Dedifferentiated amniotic fluid mesenchymal stem cell (primary cell): ENCODE measurements at regions not wholly inside any gene's neighbourhood (a gene's known extent, or its start where the extent isn't known, plus 50 kb on each side); places are given as distances from the start of the nearest gene placed in this dataset.
"Not testable (repeated sequence)": the region's sequence is repeated elsewhere in the genome, so short reads cannot be mapped to it uniquely, and the experiment has no call there.

Experiments used
- DNase-seq: peaks from one replicate; pipeline ENCODE4 v3.0.0-alpha.2; 2016; ENCODE audit errors: extremely low spot score

DNA sequence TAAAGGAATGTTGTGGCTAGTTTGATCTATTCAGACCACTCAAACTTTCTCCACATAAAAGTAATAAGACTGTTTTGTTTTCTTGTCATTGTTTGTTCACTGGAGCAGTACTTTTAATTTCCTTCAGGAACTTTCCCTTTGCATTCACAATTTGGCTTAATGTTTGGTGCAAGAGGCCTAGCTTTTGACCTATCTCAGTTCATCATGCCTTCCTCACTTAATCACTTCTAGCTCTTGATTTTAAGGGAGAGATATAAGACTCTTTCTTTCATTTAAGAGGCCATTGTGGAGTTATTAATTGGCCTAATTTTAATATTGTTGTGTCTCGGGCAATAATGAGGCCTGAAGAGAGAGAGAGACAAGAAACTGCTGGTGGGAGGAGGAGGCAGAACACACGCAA is 371.7 kb upstream of the DEPDC1 start:
- no peak for DNase-seq

DNA sequence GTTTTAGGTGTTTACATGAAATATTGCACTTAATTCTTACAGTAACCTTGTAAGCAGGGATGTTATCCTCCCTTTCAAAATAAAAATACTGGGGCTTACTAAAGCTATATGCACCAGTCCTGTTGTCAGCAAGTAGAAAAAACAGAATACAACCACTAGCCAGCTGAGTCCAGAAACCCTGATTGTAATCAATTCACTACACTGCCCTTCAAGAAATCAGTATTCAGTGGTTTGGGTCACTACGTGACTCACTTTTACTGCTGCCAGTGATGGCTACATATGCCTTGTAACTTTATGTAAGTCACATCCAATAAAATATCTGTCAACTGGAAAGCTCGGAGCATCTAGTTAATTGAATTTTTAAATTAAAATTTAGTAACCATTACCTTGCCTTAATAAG is 376.3 kb upstream of the DEPDC1 start:
- peak; percentile 7 for DNase-seq

- DNase-seq = not testable (repeated sequence)
Measured at GRCh38 chr1:68881330-68882194, 384.7 kb upstream of the DEPDC1 start.

DNA sequence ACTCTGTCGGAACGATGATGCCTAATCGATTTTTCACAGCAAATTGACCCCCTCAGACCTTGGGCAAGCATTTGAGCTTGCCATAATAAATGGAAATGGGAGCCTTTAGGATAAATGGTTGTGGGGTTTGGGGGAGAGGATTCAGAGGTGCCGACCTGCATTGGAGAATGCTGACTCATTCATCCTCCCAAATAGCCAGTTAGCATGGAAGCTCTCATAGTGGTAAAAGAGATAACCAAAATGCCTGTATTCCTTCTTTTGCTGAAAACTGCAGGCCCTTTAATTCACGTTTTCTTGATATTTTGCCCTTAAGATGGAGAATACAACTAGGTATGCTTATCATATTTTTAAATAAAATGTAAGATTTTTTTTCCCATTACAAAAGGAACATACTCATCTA is 392.6 kb upstream of the DEPDC1 start:
- DNase-seq = no peak

DNA sequence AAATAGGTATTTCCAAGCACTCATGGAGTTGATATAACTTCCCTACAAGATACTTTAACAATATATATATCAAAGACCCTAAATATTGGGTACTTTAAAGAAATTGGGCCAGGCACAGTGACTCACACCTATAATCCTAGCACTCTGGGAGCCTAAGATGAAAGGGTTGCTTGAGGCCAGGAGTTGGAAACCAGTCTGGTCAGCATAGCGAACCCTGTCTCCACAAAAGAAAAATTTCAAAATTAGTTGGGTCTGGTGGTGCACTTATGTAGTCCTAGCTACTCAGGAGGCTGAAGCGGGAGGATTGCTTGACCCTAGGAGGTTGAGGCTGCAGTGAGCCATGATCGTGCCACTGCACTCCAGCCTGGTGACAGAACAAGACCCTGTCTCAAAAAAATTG is 393.9 kb upstream of the DEPDC1 start:
- DNase-seq = no peak

DNA sequence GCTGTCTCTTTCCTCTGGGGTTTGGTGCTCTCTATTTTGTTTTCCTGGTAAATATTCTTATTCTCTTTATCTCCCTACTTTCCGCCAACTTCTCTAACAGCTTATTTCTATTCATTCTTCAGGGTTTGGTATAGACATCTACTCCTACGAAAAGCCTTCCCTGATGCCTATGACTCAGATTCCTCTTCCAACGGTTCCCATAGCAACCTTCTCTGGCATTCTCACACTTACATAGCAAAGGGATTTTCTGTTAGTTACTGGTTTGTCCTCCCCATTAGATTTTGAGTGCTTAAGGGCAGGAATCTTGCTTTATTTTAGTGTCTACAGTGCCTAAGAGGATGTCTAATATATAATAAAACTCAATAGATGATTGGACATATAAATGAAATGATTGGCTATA is 407.6 kb upstream of the DEPDC1 start:
- DNase-seq = no peak

DNA sequence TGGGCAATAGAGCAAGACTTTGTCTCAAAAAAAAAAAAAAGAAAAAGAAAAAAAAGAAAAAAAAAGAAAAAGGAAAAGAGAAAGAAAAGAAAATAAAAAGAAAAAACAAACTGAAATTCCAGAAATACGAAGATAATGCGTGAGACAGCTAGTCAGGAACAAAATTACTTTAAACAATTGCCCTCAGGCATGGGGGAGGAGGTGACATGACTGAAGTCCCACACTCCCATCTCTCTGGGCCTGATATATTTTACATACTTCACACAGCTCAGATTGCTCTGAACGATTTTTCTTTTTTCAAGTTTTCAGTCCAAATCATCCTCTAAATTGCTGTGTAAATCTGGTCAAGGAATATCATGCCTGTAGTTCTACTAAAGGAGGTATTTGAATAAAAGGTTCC is 409.5 kb upstream of the DEPDC1 start:
- DNase-seq = no peak

DNA sequence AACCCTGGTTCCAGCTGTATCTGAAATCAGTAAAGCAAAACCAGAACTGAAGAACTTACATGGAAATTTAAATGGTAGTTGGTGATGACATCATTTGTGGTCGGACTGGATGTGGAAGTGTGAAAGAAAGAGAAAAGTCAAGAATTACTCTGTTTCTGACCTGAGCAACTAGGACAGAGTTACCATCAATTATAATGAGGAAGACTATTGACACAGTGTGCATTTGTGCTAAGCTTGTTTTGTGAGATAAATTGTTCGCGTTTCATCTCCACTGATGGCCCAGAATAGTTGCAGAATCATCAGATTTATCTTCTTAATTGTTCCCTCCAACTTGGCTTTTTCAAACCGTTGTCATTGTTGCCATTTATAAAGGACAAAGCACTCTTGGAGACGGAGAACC is 410.6 kb upstream of the DEPDC1 start:
- DNase-seq = no peak

GRCh38 chr1:68908316-68908715 is 411.4 kb upstream of the DEPDC1 start:
- DNase-seq = no peak

- peak; percentile 71 for DNase-seq
Measured at GRCh38 chr1:68916221-68916902, 419.5 kb upstream of the DEPDC1 start.

GRCh38 chr1:68917456-68917855 is 420.6 kb upstream of the DEPDC1 start:
- no peak for DNase-seq

- no peak for DNase-seq
Measured at GRCh38 chr1:68918563-68918962, 421.7 kb upstream of the DEPDC1 start.

DNA sequence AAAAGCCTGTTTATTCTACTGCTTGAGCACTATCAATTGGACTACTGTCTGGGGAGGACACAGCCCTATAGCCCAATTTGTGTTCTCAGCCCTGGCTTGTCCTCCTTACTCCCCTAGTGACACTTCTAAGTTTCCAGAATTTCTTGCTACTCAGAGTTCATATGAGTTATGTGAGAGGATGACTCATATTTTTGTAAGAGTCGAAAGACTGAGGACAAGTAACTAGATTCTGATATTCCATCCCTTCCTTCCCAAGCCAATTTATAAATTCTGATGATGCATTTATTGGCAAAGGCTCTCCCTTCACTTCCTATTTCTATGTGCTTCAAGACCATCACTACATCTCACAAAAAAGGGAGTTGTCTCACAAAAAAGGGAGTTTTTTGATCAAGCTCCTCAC is 422.2 kb upstream of the DEPDC1 start:
- DNase-seq = no peak

GRCh38 chr1:68923475-68924088 is 426.7 kb upstream of the DEPDC1 start:
- DNase-seq = not testable (repeated sequence)

- no peak for DNase-seq
Measured at GRCh38 chr1:68930101-68930500, 433.2 kb upstream of the DEPDC1 start.

- DNase-seq = no peak
Measured at GRCh38 chr1:68936530-68936929, 439.6 kb upstream of the DEPDC1 start.

GRCh38 chr1:68938051-68938666 is 441.3 kb upstream of the DEPDC1 start:
- no peak for DNase-seq

DNA sequence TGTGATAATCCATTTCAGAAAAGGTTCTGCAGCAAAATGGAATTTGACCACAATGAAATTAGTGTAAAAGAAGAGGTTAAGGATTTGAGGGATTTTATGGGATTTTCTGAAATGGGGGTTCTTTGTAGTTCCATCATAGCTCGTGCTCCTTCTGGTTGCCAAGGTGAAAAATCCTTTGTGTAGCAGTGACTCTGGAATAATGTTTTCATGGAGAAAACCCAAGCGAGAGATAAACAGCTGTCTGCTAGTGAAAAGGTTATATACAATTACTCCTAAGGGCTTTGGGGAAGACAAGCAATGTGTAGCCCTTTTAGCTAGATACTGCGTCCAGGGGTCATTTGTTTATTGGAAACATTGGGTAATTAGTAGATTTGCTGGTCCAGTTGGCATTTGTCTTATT is 453.2 kb upstream of the DEPDC1 start:
- DNase-seq = no peak

GRCh38 chr1:68953311-68953710 is 456.4 kb upstream of the DEPDC1 start:
- no peak for DNase-seq

DNA sequence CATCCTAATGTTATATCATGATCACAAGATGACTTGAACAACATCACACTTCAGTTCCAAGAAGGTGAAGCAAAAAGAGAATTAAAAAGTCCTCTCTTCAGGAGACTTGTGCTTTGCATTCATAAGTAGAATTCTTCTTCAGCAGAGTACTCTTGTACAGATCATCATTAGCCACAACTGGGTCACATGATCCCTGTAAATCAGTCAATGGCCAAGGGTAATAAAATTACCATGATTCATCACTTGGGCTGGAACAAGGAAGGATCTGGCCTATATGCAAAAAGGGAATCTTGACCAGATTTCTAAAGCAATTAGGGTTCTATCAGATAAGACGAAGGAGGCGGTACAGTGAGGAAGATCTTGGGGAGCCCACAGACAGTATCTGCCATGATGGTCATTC is 458.0 kb upstream of the DEPDC1 start:
- DNase-seq = no peak

GRCh38 chr1:68955424-68955823 is 458.5 kb upstream of the DEPDC1 start:
- no peak for DNase-seq

- DNase-seq = no peak
Measured at GRCh38 chr1:68958958-68959357, 462.1 kb upstream of the DEPDC1 start.
